Stimulated activated naive B cell treated with anti-CD40 and anti-IgM and Interleukin-4, amounts not matched to agents 10 μg/mL and 1 μg/mL and 100 μg/mL, for 72 hours (primary cell): ENCODE measurements at regions not wholly inside any gene's neighbourhood (a gene's known extent, or its start where the extent isn't known, plus 50 kb on each side); places are given as distances from the start of the nearest gene placed in this dataset.

Source experiments
- ATAC-seq, 2 donors: fragments of 150-1000 bp; cut with Tn5 transposase; replicated peaks; 2 replicates each; pipeline ENCODE4 v1.10.0; 2021; ENCODE audit warnings: moderate library complexity in 1 of 2
- DNase-seq: peaks from one replicate; pipeline ENCODE4 v3.0.0; 2021
- H3K27ac Mint-ChIP-seq: one replicate; pipeline ENCODE4 v1.8.0; 2022; ENCODE audit warnings: mild to moderate bottlenecking, mixed read lengths
- H3K27me3 Mint-ChIP-seq, 2 donors: one replicate each; pipeline ENCODE4 v1.8.0; 2022; ENCODE audit warnings: mixed read lengths in 2 of 2
- H3K36me3 Mint-ChIP-seq, 2 donors: one replicate each; pipeline ENCODE4 v1.8.0; 2022; ENCODE audit warnings: mixed read lengths in 2 of 2, mild to moderate bottlenecking in 1 of 2
- H3K4me1 Mint-ChIP-seq, 2 donors: one replicate each; pipeline ENCODE4 v1.8.0; 2022; ENCODE audit warnings: mixed read lengths in 2 of 2, mild to moderate bottlenecking in 1 of 2
- H3K4me3 Mint-ChIP-seq, 2 donors: one replicate each; pipeline ENCODE4 v1.8.0; 2022; ENCODE audit warnings: mild to moderate bottlenecking in 2 of 2, mixed read lengths in 2 of 2, moderate library complexity in 1 of 2
- H3K9me3 Mint-ChIP-seq, 2 donors: one replicate each; pipeline ENCODE4 v1.8.0; 2022; ENCODE audit warnings: mixed read lengths in 2 of 2, mild to moderate bottlenecking in 1 of 2

- no peaks in the 10 kb centered on the region for H3K4me1 Mint-ChIP-seq
- peaks cover 14 to 16% of the 10 kb centered on the region in 2 donors for H3K9me3 Mint-ChIP-seq
- H3K27me3 Mint-ChIP-seq = no peaks in the 10 kb centered on the region
- H3K4me3 Mint-ChIP-seq = no peak overlapping the region
- no peak overlapping the region for H3K27ac Mint-ChIP-seq
- DNase-seq = no peak
- ATAC-seq = no peak
- H3K36me3 Mint-ChIP-seq = no peaks in the 10 kb centered on the region
Measured at GRCh38 chr7:153415632-153416031, 636.6 kb upstream of the DPP6 start.

- Mint-ChIP-seq H3K4me1 (no peaks in the 10 kb centered on the region), H3K27me3 (no peaks in the 10 kb centered on the region), H3K9me3 (peaks cover 2 to 5% of the 10 kb centered on the region in 2 donors), H3K27ac (no peak overlapping the region), H3K36me3 (no peaks in the 10 kb centered on the region), H3K4me3 (no peak overlapping the region)
- ATAC-seq (no peak), DNase-seq (no peak)
Measured at GRCh38 chr7:153422291-153423209, 629.6 kb upstream of the DPP6 start.

GRCh38 chr7:153423210-153423590 is 629.0 kb upstream of the DPP6 start:
- Mint-ChIP-seq H3K9me3 (peaks cover 2 to 5% of the 10 kb centered on the region in 2 donors), H3K4me1 (no peaks in the 10 kb centered on the region), H3K36me3 (no peaks in the 10 kb centered on the region), H3K4me3 (no peak overlapping the region), H3K27me3 (no peaks in the 10 kb centered on the region), H3K27ac (no peak overlapping the region)
- ATAC-seq (no peak), DNase-seq (no peak)

- DNase-seq = no peak
- H3K9me3 Mint-ChIP-seq = peaks cover 8 to 10% of the 10 kb centered on the region in 2 donors
- H3K4me3 Mint-ChIP-seq = no peak overlapping the region
- no peak for ATAC-seq
- no peaks in the 10 kb centered on the region for H3K27me3 Mint-ChIP-seq
- no peaks in the 10 kb centered on the region for H3K4me1 Mint-ChIP-seq
- no peak overlapping the region for H3K27ac Mint-ChIP-seq
- no peaks in the 10 kb centered on the region for H3K36me3 Mint-ChIP-seq
Measured at GRCh38 chr7:153430931-153431330, 621.3 kb upstream of the DPP6 start.

GRCh38 chr7:153432063-153432462 is 620.1 kb upstream of the DPP6 start:
- no peaks in the 10 kb centered on the region for H3K4me1 Mint-ChIP-seq
- H3K4me3 Mint-ChIP-seq = no peak overlapping the region
- DNase-seq (no peak), ATAC-seq (no peak)
- H3K27ac Mint-ChIP-seq = no peak overlapping the region
- peaks cover 10 to 15% of the 10 kb centered on the region in 2 donors for H3K9me3 Mint-ChIP-seq
- no peaks in the 10 kb centered on the region for H3K36me3 Mint-ChIP-seq
- no peaks in the 10 kb centered on the region for H3K27me3 Mint-ChIP-seq

- no peaks in the 10 kb centered on the region for H3K36me3 Mint-ChIP-seq
Measured at GRCh38 chr7:153433223-153433622, 619.0 kb upstream of the DPP6 start.

GRCh38 chr7:153440715-153441114 is 611.5 kb upstream of the DPP6 start:
- Mint-ChIP-seq H3K27ac (no peak overlapping the region), H3K4me3 (no peak overlapping the region), H3K36me3 (no peaks in the 10 kb centered on the region), H3K4me1 (no peaks in the 10 kb centered on the region), H3K9me3 (peaks cover 3 to 10% of the 10 kb centered on the region in 2 donors), H3K27me3 (no peaks in the 10 kb centered on the region)
- DNase-seq (no peak), ATAC-seq (no peak)

More at GRCh38 chr7:153433223-153433622, 619.0 kb upstream of the DPP6 start:
- Mint-ChIP-seq H3K4me3 (no peak overlapping the region), H3K9me3 (peaks cover 10 to 20% of the 10 kb centered on the region in 2 donors), H3K27me3 (no peaks in the 10 kb centered on the region), H3K4me1 (no peaks in the 10 kb centered on the region), H3K27ac (no peak overlapping the region)
- ATAC-seq = no peak
- no peak for DNase-seq

GRCh38 chr7:153443032-153443701 is 609.0 kb upstream of the DPP6 start:
- Mint-ChIP-seq H3K36me3 (no peaks in the 10 kb centered on the region), H3K27ac (no peak overlapping the region), H3K9me3 (peaks cover 0 to 3% of the 10 kb centered on the region in 2 donors), H3K4me1 (no peaks in the 10 kb centered on the region), H3K27me3 (no peaks in the 10 kb centered on the region), H3K4me3 (no peak overlapping the region)
- ATAC-seq (no peak), DNase-seq (no peak)

- no peak for DNase-seq
- Mint-ChIP-seq H3K27ac (no peak overlapping the region), H3K9me3 (peaks cover 0 to 3% of the 10 kb centered on the region in 2 donors), H3K4me1 (no peaks in the 10 kb centered on the region), H3K36me3 (no peaks in the 10 kb centered on the region), H3K27me3 (no peaks in the 10 kb centered on the region), H3K4me3 (no peak overlapping the region)
- ATAC-seq = no peak
Measured at GRCh38 chr7:153444641-153445040, 607.6 kb upstream of the DPP6 start.

- no peak for DNase-seq
- no peaks in the 10 kb centered on the region for H3K4me1 Mint-ChIP-seq
- no peaks in the 10 kb centered on the region for H3K27me3 Mint-ChIP-seq
- H3K27ac Mint-ChIP-seq = no peak overlapping the region
- H3K4me3 Mint-ChIP-seq = no peak overlapping the region
- no peaks in the 10 kb centered on the region for H3K36me3 Mint-ChIP-seq
- ATAC-seq = no peak
- peaks cover 0 to 3% of the 10 kb centered on the region in 2 donors for H3K9me3 Mint-ChIP-seq
Measured at GRCh38 chr7:153445641-153446040, 606.6 kb upstream of the DPP6 start.

GRCh38 chr7:153446490-153446889 is 605.7 kb upstream of the DPP6 start:
- ATAC-seq = no peak
- H3K4me3 Mint-ChIP-seq = no peak overlapping the region

GRCh38 chr7:153447011-153447410 is 605.2 kb upstream of the DPP6 start:
- no peaks in the 10 kb centered on the region for H3K4me1 Mint-ChIP-seq
- peaks cover 4 to 5% of the 10 kb centered on the region in 2 donors for H3K9me3 Mint-ChIP-seq
- H3K4me3 Mint-ChIP-seq = no peak overlapping the region
- H3K27ac Mint-ChIP-seq = no peak overlapping the region
- no peaks in the 10 kb centered on the region for H3K27me3 Mint-ChIP-seq
- no peaks in the 10 kb centered on the region for H3K36me3 Mint-ChIP-seq
- no peak for DNase-seq
- ATAC-seq = no peak

More at GRCh38 chr7:153446490-153446889, 605.7 kb upstream of the DPP6 start:
- DNase-seq = no peak
- Mint-ChIP-seq H3K9me3 (peaks cover 4 to 5% of the 10 kb centered on the region in 2 donors), H3K36me3 (no peaks in the 10 kb centered on the region), H3K27ac (no peak overlapping the region), H3K27me3 (no peaks in the 10 kb centered on the region), H3K4me1 (no peaks in the 10 kb centered on the region)

- Mint-ChIP-seq H3K4me3 (no peak overlapping the region), H3K4me1 (no peaks in the 10 kb centered on the region), H3K36me3 (no peaks in the 10 kb centered on the region), H3K27me3 (no peaks in the 10 kb centered on the region), H3K9me3 (peaks cover 4 to 7% of the 10 kb centered on the region in 2 donors), H3K27ac (no peak overlapping the region)
- ATAC-seq (no peak), DNase-seq (no peak)
Measured at GRCh38 chr7:153452661-153453060, 599.5 kb upstream of the DPP6 start.

- no peak overlapping the region for H3K4me3 Mint-ChIP-seq
- H3K36me3 Mint-ChIP-seq = no peaks in the 10 kb centered on the region
- DNase-seq (no peak), ATAC-seq (no peak)
- no peak overlapping the region for H3K27ac Mint-ChIP-seq
- no peaks in the 10 kb centered on the region for H3K4me1 Mint-ChIP-seq
- peaks cover 4 to 7% of the 10 kb centered on the region in 2 donors for H3K9me3 Mint-ChIP-seq
- no peaks in the 10 kb centered on the region for H3K27me3 Mint-ChIP-seq
Measured at GRCh38 chr7:153454306-153454705, 597.9 kb upstream of the DPP6 start.

GRCh38 chr7:153457746-153458145 is 594.5 kb upstream of the DPP6 start:
- DNase-seq = no peak
- no peaks in the 10 kb centered on the region for H3K4me1 Mint-ChIP-seq
- H3K9me3 Mint-ChIP-seq = peaks cover 9 to 15% of the 10 kb centered on the region in 2 donors
- no peaks in the 10 kb centered on the region for H3K27me3 Mint-ChIP-seq
- no peak overlapping the region for H3K27ac Mint-ChIP-seq
- H3K4me3 Mint-ChIP-seq = no peak overlapping the region
- ATAC-seq = no peak
- H3K36me3 Mint-ChIP-seq = peaks cover 0 to 5% of the 10 kb centered on the region in 2 donors
